Effector memory CD8-positive, alpha-beta T cell (primary cell): ENCODE measurements at regions not wholly inside any gene's neighbourhood (a gene's known extent, or its start where the extent isn't known, plus 50 kb on each side); places are given as distances from the start of the nearest gene placed in this dataset.

ENCODE experiments used
- ATAC-seq: fragments of 150-1000 bp; cut with Tn5 transposase; replicated peaks from 2 replicates; pipeline ENCODE4 v1.10.0; 2021; ENCODE audit warnings: mild to moderate bottlenecking, moderate library complexity
- DNase-seq, 3 experiments: peaks; one replicate each; pipeline ENCODE4 v3.0.0; 2021
- H3K27ac Mint-ChIP-seq, 2 donors: one replicate each; pipeline ENCODE4 v1.8.0; 2022; ENCODE audit warnings: mild to moderate bottlenecking in 2 of 2, mixed read lengths in 2 of 2, moderate library complexity in 2 of 2
- H3K27me3 Mint-ChIP-seq, 2 donors: one replicate each; pipeline ENCODE4 v1.8.0; 2022; ENCODE audit warnings: mixed read lengths in 2 of 2
- H3K36me3 Mint-ChIP-seq: one replicate; pipeline ENCODE4 v1.8.0; 2022; ENCODE audit warnings: mild to moderate bottlenecking, moderate library complexity, mixed read lengths; ENCODE audit not compliant: insufficient read depth
- H3K4me1 Mint-ChIP-seq, 2 donors: one replicate each; pipeline ENCODE4 v1.8.0; 2022; ENCODE audit warnings: low read depth in 2 of 2, mixed read lengths in 2 of 2
- H3K4me3 Mint-ChIP-seq, 2 donors: one replicate each; pipeline ENCODE4 v1.8.0; 2022; ENCODE audit warnings: mild to moderate bottlenecking in 2 of 2, mixed read lengths in 2 of 2, moderate library complexity in 2 of 2
- H3K9me3 Mint-ChIP-seq, 2 donors: one replicate each; pipeline ENCODE4 v1.8.0; 2022; ENCODE audit warnings: mixed read lengths in 2 of 2

- no peak for ATAC-seq
- Mint-ChIP-seq H3K4me3 (no peak overlapping the region), H3K9me3 (no peaks in the 10 kb centered on the region), H3K36me3 (no peaks in the 10 kb centered on the region), H3K4me1 (peaks cover 3 to 9% of the 10 kb centered on the region in 2 donors), H3K27me3 (no peaks in the 10 kb centered on the region), H3K27ac (no peak overlapping the region)
- no peak for DNase-seq
These were observed 146.2 kb upstream of the PWP1 start for GRCh38 chr12:107539196-107539939.

DNA sequence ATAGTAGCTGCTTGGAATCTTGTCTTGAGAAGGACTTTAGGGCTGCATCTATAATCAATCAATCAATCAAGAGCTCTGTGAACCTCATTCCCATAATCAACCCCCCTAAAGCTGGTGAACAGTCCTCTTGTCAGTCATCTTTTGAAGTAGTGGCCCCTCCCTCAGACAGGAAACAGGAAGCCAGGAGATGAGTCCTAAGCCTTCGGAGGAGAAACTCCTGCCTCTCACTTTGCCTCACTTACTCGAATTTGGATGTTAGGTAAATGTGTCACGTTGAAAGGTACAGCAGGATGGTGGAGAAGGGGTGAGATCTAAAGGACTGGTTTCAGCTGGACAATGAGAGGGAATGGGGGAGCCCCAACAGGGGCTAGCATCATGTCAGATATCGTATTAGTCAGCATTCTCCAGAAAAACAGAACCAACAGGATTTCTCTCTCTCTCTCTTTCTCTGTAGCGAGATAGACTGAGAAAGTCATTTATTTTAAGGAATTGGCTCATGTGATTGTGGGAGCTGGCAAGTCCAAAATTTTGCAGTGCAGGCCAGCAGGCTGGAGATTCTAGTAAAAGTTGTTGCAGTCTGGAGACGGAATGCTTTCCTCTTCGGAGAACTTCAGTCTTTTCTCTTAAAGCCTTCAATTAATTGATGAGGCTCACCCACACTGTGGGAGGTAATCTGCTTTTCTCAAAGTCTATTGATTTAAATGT, 144.4 kb upstream of the PWP1 start:
- Mint-ChIP-seq H3K4me1 (peaks cover 3 to 9% of the 10 kb centered on the region in 2 donors), H3K9me3 (no peaks in the 10 kb centered on the region), H3K27ac (no peak overlapping the region), H3K4me3 (no peak overlapping the region), H3K36me3 (no peaks in the 10 kb centered on the region), H3K27me3 (no peaks in the 10 kb centered on the region)
- no peak for ATAC-seq
- DNase-seq = no peak

DNA sequence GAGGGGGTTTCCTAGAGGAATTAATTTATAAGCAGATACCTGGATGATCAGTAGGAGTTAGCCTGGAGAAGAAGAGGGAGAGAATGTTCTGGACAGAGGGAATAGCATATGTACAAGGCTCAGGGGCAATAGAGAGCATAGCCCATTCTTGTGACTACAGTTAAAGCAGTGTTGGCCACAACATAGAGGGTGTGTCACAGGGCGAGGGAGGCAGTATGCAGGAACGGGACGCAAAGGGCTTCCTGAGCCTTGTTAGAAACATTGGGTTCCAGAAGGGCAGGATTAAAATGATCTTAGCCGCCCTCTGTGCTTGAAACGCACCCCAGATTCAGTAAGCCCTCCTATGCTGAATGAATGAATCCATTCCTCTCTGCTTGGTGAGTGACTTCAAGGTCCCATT, 142.2 kb upstream of the PWP1 start:
- DNase-seq (no peak), ATAC-seq (no peak)
- H3K4me3 Mint-ChIP-seq = no peak overlapping the region
- H3K27ac Mint-ChIP-seq = no peak overlapping the region
- H3K36me3 Mint-ChIP-seq = no peaks in the 10 kb centered on the region
- H3K27me3 Mint-ChIP-seq = no peaks in the 10 kb centered on the region
- peaks cover 3 to 4% of the 10 kb centered on the region in 2 donors for H3K4me1 Mint-ChIP-seq
- H3K9me3 Mint-ChIP-seq = no peaks in the 10 kb centered on the region

- no peaks in the 10 kb centered on the region for H3K36me3 Mint-ChIP-seq
- H3K27ac Mint-ChIP-seq = no peak overlapping the region
- DNase-seq (no peak), ATAC-seq (no peak)
- H3K9me3 Mint-ChIP-seq = no peaks in the 10 kb centered on the region
- no peaks in the 10 kb centered on the region for H3K27me3 Mint-ChIP-seq
- H3K4me1 Mint-ChIP-seq = peaks cover 2 to 3% of the 10 kb centered on the region in 2 donors
- no peak overlapping the region for H3K4me3 Mint-ChIP-seq
These were observed 141.8 kb upstream of the PWP1 start for GRCh38 chr12:107543841-107544240.

GRCh38 chr12:107544937-107545336, 140.7 kb upstream of the PWP1 start:
- Mint-ChIP-seq H3K4me3 (no peak overlapping the region), H3K27ac (no peak overlapping the region), H3K9me3 (no peaks in the 10 kb centered on the region), H3K36me3 (no peaks in the 10 kb centered on the region), H3K27me3 (no peaks in the 10 kb centered on the region), H3K4me1 (no peaks in the 10 kb centered on the region)
- DNase-seq (no peak), ATAC-seq (no peak)

GRCh38 chr12:107545737-107546353, 139.8 kb upstream of the PWP1 start:
- Mint-ChIP-seq H3K36me3 (no peaks in the 10 kb centered on the region), H3K4me3 (no peak overlapping the region), H3K27ac (no peak overlapping the region), H3K4me1 (no peaks in the 10 kb centered on the region), H3K9me3 (no peaks in the 10 kb centered on the region), H3K27me3 (no peaks in the 10 kb centered on the region)
- ATAC-seq (no peak), DNase-seq (no peak)

DNA sequence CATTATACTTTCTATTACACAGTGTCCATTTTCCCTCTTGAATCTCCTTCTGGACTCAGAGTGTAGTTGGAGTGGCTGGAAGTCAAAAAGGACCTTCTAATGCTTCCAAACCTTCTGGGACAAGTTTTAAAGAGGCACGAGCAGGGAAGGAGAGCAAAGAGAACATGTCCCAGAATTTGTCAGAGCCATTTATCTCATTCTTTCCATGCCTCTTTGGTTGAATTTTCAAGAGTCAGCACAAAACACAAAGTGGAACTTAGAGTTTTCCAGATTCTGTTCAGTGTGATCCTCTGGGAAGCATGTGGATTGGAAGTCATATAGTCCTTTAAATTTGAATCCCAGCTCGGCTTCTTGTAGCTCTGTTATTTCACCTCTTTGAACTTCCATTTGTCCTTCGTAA, 138.2 kb upstream of the PWP1 start:
- Mint-ChIP-seq H3K4me3 (no peak overlapping the region), H3K4me1 (no peaks in the 10 kb centered on the region), H3K9me3 (no peaks in the 10 kb centered on the region), H3K36me3 (no peaks in the 10 kb centered on the region), H3K27ac (no peak overlapping the region), H3K27me3 (no peaks in the 10 kb centered on the region)
- DNase-seq = no peak
- ATAC-seq = no peak

DNA sequence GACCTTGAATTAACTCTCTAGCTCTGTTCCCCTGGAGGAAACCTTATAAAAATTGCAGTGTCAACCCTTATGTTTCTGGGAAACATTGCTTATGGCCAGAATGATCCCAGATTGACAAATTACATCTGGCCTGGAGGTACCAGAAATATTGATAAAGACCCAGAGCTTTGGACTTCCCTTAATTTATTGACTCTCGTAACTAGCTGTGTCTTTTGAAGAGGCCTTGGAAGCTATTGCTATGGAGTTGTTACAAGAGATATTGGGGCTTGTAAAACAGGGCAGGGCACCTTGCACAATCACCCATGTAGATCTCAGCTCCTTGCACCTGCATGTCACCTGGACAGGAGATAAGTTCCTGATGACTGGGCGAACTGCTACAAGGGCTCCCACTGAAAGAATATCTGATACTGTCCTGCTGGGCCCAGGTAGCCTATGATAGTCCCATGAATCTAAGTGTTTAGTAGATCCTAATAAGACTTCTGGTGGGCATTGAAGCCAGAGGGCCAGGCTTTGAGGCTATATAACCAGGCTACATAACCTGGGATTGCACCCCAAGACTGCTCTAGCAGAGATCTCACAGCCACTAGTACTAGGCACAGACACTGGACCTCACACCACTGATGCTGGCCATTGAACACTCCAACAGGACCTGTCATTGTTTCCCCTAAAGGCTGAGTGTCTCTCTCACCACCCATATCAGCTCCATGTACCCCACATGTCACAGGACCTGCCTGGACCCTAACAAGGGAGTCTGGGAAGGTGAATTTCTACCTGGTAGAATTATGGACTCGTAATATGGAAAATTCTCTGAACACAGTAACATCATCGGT, 135.7 kb upstream of the PWP1 start:
- Mint-ChIP-seq H3K4me1 (no peaks in the 10 kb centered on the region), H3K27ac (no peak overlapping the region), H3K4me3 (no peak overlapping the region), H3K27me3 (no peaks in the 10 kb centered on the region), H3K36me3 (peaks cover 3% of the 10 kb centered on the region), H3K9me3 (no peaks in the 10 kb centered on the region)
- DNase-seq (no peak), ATAC-seq (no peak)

GRCh38 chr12:107551434-107551833, 134.2 kb upstream of the PWP1 start:
- no peak overlapping the region for H3K4me3 Mint-ChIP-seq
- H3K27me3 Mint-ChIP-seq = no peaks in the 10 kb centered on the region
- peaks cover 3% of the 10 kb centered on the region for H3K36me3 Mint-ChIP-seq
- no peaks in the 10 kb centered on the region for H3K9me3 Mint-ChIP-seq
- ATAC-seq = no peak
- no peak overlapping the region for H3K27ac Mint-ChIP-seq
- no peak for DNase-seq
- no peaks in the 10 kb centered on the region for H3K4me1 Mint-ChIP-seq

- H3K4me1 Mint-ChIP-seq = no peaks in the 10 kb centered on the region
- H3K36me3 Mint-ChIP-seq = peaks cover 3% of the 10 kb centered on the region
- no peak overlapping the region for H3K4me3 Mint-ChIP-seq
- DNase-seq (no peak), ATAC-seq (no peak)
- H3K27me3 Mint-ChIP-seq = no peaks in the 10 kb centered on the region
- no peak overlapping the region for H3K27ac Mint-ChIP-seq
- H3K9me3 Mint-ChIP-seq = no peaks in the 10 kb centered on the region
These were observed 133.3 kb upstream of the PWP1 start for GRCh38 chr12:107552263-107552662.

DNA sequence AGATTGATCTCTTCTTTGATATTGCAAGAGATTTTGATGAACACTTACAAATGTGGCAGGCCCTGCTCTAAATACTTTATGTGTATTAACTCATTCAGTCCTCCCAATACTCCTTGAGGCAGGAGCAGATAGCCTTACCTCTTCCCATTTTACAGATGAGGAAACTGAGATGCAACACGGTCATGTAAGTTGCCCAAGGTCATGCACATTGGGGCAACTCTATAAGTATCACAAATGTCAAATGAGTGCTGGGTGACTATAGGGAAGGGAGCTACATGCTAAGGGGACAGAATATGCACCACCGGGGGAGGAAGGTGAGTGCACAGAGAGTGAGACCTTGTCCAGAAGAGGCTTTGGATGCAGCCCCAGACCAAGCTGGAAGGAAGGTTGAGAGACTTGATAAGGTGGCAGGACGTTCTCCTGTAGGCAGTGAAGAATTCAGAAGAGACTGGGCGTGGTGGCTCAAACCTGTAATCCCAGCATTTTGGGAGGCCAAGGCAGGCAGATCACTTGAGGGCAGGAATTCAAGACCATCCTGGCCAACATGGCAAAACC, 132.3 kb upstream of the PWP1 start:
- H3K36me3 Mint-ChIP-seq = peaks cover 3% of the 10 kb centered on the region
- no peaks in the 10 kb centered on the region for H3K27me3 Mint-ChIP-seq
- H3K4me3 Mint-ChIP-seq = no peak overlapping the region
- ATAC-seq = no peak
- H3K9me3 Mint-ChIP-seq = no peaks in the 10 kb centered on the region
- peaks cover 0 to 3% of the 10 kb centered on the region in 2 donors for H3K4me1 Mint-ChIP-seq
- DNase-seq = no peak
- H3K27ac Mint-ChIP-seq = no peak overlapping the region

GRCh38 chr12:107554941-107555340, 130.7 kb upstream of the PWP1 start:
- Mint-ChIP-seq H3K36me3 (peaks cover 3% of the 10 kb centered on the region), H3K27ac (no peak overlapping the region), H3K9me3 (no peaks in the 10 kb centered on the region), H3K27me3 (no peaks in the 10 kb centered on the region), H3K4me1 (peaks cover 0 to 4% of the 10 kb centered on the region in 2 donors), H3K4me3 (no peak overlapping the region)
- DNase-seq = no peak
- no peak for ATAC-seq

- no peak for ATAC-seq
- H3K27me3 Mint-ChIP-seq = no peaks in the 10 kb centered on the region
- no peak overlapping the region for H3K4me3 Mint-ChIP-seq
- peaks cover 0 to 4% of the 10 kb centered on the region in 2 donors for H3K4me1 Mint-ChIP-seq
- no peak for DNase-seq
- H3K9me3 Mint-ChIP-seq = no peaks in the 10 kb centered on the region
- H3K36me3 Mint-ChIP-seq = peaks cover 3% of the 10 kb centered on the region
- H3K27ac Mint-ChIP-seq = no peak overlapping the region
These were observed 128.6 kb upstream of the PWP1 start for GRCh38 chr12:107557026-107557425.
